Gastrocnemius medialis (tissue), 4 donors: ENCODE measurements at regions not wholly inside any gene's neighbourhood (a gene's known extent, or its start where the extent isn't known, plus 50 kb on each side); places are given as distances from the start of the nearest gene placed in this dataset.

ENCODE experiments used
- ATAC-seq, 2 donors: fragments of 150-250 bp; one replicate each; pipeline ENCODE4 v1.9.1; 2016
- DNase-seq, 2 donors: peaks; one replicate each; pipeline ENCODE4 v3.0.0-alpha.2; 2019
- H3K27ac ChIP-seq, 4 donors: fragments of 200-600 bp; sonication (generic); 1 replicate in 1 of 4; 2 replicates in 3 of 4; pipeline ENCODE4 v1.5.1; 2016 to 2018; ENCODE audit warnings: mild to moderate bottlenecking in 2 of 4, moderate library complexity in 1 of 4
- H3K27me3 ChIP-seq, 3 donors: fragments of 200-600 bp; sonication (generic) in 2 of 3; 1 replicate in 1 of 3; 2 replicates in 2 of 3; pipeline versions ENCODE4 v1.5.1 to v1.6.0; 2016 to 2019; ENCODE audit warnings: mild to moderate bottlenecking in 1 of 3, moderate library complexity in 1 of 3
- H3K36me3 ChIP-seq, 2 donors: fragments of 200-600 bp; sonication (generic) in 1 of 2; one replicate each; pipeline ENCODE4 v1.5.1; 2017 to 2018
- H3K4me1 ChIP-seq, 2 donors: fragments of 200-600 bp; sonication (generic) in 1 of 2; one replicate each; pipeline ENCODE4 v1.5.1; 2016 to 2017; ENCODE audit warnings: mild to moderate bottlenecking in 2 of 2
- H3K4me3 ChIP-seq, 4 donors: fragments of 200-600 bp; sonication (generic) in 3 of 4; 1 replicate in 1 of 4; 2 replicates in 3 of 4; pipeline ENCODE4 v1.5.1; 2016 to 2019; ENCODE audit warnings: mild to moderate bottlenecking in 2 of 4
- H3K9me3 ChIP-seq, 3 donors: fragments of 200-600 bp; sonication (generic) in 2 of 3; 1 replicate in 1 of 3; 2 replicates in 2 of 3; pipeline ENCODE4 v1.5.1; 2016 to 2019
- CTCF ChIP-seq, 5 experiments: fragments of 450-650 bp in 3 of 5; fragments of 200-600 bp in 2 of 5; sonication (generic) in 2 of 5; IDR thresholded peaks in 4 of 5; conservative IDR thresholded peaks in 1 of 5; 1 replicate in 4 of 5; 2 replicates in 1 of 5; pipeline ENCODE4 v1.5.1; 2016 to 2019; ENCODE audit warnings: antibody characterized with exemption in 5 of 5, mild to moderate bottlenecking in 3 of 5, moderate library complexity in 3 of 5
- POLR2A ChIP-seq, 2 donors: fragments of 450-650 bp; IDR thresholded peaks; one replicate each; pipeline ENCODE4 v1.6.1; 2017; ENCODE audit warnings: antibody characterized with exemption in 2 of 2, mild to moderate bottlenecking in 2 of 2, moderate library complexity in 2 of 2
- in situ Hi-C, 4 donors: fragments of 200-750 bp; cut with MboI; loops; one replicate each; pipeline versions ENCODE4 v1.15.0 to v1.8.0; 2017; ENCODE audit warnings: low sequenced_read_pairs in 4 of 4
- intact Hi-C: fragments of 100-400 bp; cut with DNase I; formaldehyde crosslinking; loops from one replicate; pipeline ENCODE4 v1.15.1; 2023; ENCODE audit warnings: low total_unique reads

- intact Hi-C loops (no loop called here), in situ Hi-C loops (no loop called here)
- Histone ChIP-seq H3K4me3 (no peak overlapping the region), H3K36me3 (no peaks in the 10 kb centered on the region), H3K27ac (peak overlapping the region in 2 of 4 donors; percentile 31 to 48), H3K27me3 (no peaks in the 10 kb centered on the region), H3K9me3 (no peaks in the 10 kb centered on the region), H3K4me1 (no peaks in the 10 kb centered on the region)
- DNase-seq (peak in 1 of 2 donors; percentile 24), ATAC-seq (peak; percentile 68 to 82)
- TF ChIP-seq CTCF (IDR thresholded peaks at IDR 0.05 in 4 of 5, conservative IDR thresholded peaks at IDR 0.05 in 1 of 5) (no peak), POLR2A (IDR thresholded peaks at IDR 0.05) (no peak)
Measured at GRCh38 chr9:16236311-16236710, 634.2 kb downstream of the BNC2 start.

GRCh38 chr9:16236882-16237281 is 633.6 kb downstream of the BNC2 start:
- no peaks in the 10 kb centered on the region for H3K36me3 ChIP-seq
- TF ChIP-seq CTCF (IDR thresholded peaks at IDR 0.05 in 4 of 5, conservative IDR thresholded peaks at IDR 0.05 in 1 of 5): no peak
- TF ChIP-seq POLR2A (IDR thresholded peaks at IDR 0.05): no peak
- DNase-seq (no peak), ATAC-seq (no peak)
- in situ Hi-C loops: no loop called here
- no peaks in the 10 kb centered on the region for H3K4me1 ChIP-seq
- peak overlapping the region in 3 of 4 donors; percentile 28 to 48 (median 31) for H3K27ac ChIP-seq
- H3K27me3 ChIP-seq: no peaks in the 10 kb centered on the region
- H3K4me3 ChIP-seq: no peak overlapping the region
- intact Hi-C loops: no loop called here
- H3K9me3 ChIP-seq: no peaks in the 10 kb centered on the region

GRCh38 chr9:16238623-16239138 is 631.8 kb downstream of the BNC2 start:
- Histone ChIP-seq H3K4me3 (no peak overlapping the region), H3K4me1 (no peaks in the 10 kb centered on the region), H3K9me3 (no peaks in the 10 kb centered on the region), H3K36me3 (no peaks in the 10 kb centered on the region), H3K27me3 (no peaks in the 10 kb centered on the region), H3K27ac (no peak overlapping the region)
- DNase-seq: no peak
- intact Hi-C loops: no loop called here
- no peak for ATAC-seq
- in situ Hi-C loops: no loop called here
- TF ChIP-seq CTCF (IDR thresholded peaks at IDR 0.05 in 4 of 5, conservative IDR thresholded peaks at IDR 0.05 in 1 of 5) (no peak), POLR2A (IDR thresholded peaks at IDR 0.05) (no peak)

- ATAC-seq (no peak), DNase-seq (no peak)
- Histone ChIP-seq H3K4me1 (peaks cover 0 to 3% of the 10 kb centered on the region in 2 donors), H3K36me3 (no peaks in the 10 kb centered on the region), H3K27ac (no peak overlapping the region), H3K4me3 (no peak overlapping the region), H3K27me3 (no peaks in the 10 kb centered on the region), H3K9me3 (no peaks in the 10 kb centered on the region)
- TF ChIP-seq POLR2A (IDR thresholded peaks at IDR 0.05): no peak
- TF ChIP-seq CTCF (IDR thresholded peaks at IDR 0.05 in 4 of 5, conservative IDR thresholded peaks at IDR 0.05 in 1 of 5): no peak
- intact Hi-C loops: no loop called here
- in situ Hi-C loops: no loop called here
Measured at GRCh38 chr9:16241231-16241630, 629.2 kb downstream of the BNC2 start.

GRCh38 chr9:16243798-16244197 is 626.7 kb downstream of the BNC2 start:
- in situ Hi-C loops (no loop called here), intact Hi-C loops (no loop called here)
- Histone ChIP-seq H3K27me3 (no peaks in the 10 kb centered on the region), H3K4me3 (no peak overlapping the region), H3K9me3 (no peaks in the 10 kb centered on the region), H3K4me1 (peaks cover 0 to 3% of the 10 kb centered on the region in 2 donors), H3K27ac (no peak overlapping the region), H3K36me3 (no peaks in the 10 kb centered on the region)
- no peak for DNase-seq
- ATAC-seq: no peak
- TF ChIP-seq POLR2A (IDR thresholded peaks at IDR 0.05): no peak
- no peak for TF ChIP-seq CTCF (IDR thresholded peaks at IDR 0.05 in 4 of 5, conservative IDR thresholded peaks at IDR 0.05 in 1 of 5)
